Astrocyte of the spinal cord (primary cell): ENCODE measurements at regions not wholly inside any gene's neighbourhood (a gene's known extent, or its start where the extent isn't known, plus 50 kb on each side); places are given as distances from the start of the nearest gene placed in this dataset.
"Not testable (repeated sequence)": the region's sequence is repeated elsewhere in the genome, so short reads cannot be mapped to it uniquely, and the experiment has no call there.

Experiments
- DNase-seq: peaks from one replicate; pipeline ENCODE4 v3.0.0; 2011; ENCODE audit warnings: low read depth, low spot score
- H3K4me3 ChIP-seq: 2 replicates; pipeline ENCODE4 v1.5.1; 2011; ENCODE audit warnings: low read depth, mild to moderate bottlenecking, low read length, moderate library complexity
- in situ Hi-C: cut with HindIII; loops from 2 replicates; pipeline ENCODE4 v1.10.0; 2017; ENCODE audit warnings: low sequenced_read_pairs
- TF ChIP-seq, protein P1 (sequence below): IDR thresholded peaks from 2 replicates; pipeline ENCODE4 v1.5.1; 2012; ENCODE audit warnings: low read depth, mild to moderate bottlenecking, low read length, inconsistent platforms

DNA sequence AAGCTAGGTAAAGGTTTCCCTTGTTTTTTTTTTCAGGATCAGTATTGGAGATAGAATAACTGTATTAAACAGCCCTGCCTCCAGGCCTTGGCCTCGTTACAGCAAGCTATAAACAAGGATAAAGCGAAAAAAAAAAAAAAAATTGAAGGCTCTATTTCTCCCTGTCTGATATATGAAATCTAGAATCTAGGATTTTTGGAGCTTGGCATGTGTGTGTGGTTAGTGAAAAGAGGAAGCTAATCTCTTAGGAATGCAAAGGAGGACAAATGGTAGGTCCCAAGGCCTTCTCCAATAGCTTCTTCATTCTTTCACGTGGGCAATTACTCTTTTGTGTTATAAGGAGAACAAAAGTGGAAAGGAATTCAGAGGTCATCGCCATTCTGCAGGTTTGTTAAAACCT lies 470.3 kb downstream of the TMEM114 start:
- no peak for DNase-seq
- no peak overlapping the region for H3K4me3 ChIP-seq
- TF ChIP-seq, protein P1, sequence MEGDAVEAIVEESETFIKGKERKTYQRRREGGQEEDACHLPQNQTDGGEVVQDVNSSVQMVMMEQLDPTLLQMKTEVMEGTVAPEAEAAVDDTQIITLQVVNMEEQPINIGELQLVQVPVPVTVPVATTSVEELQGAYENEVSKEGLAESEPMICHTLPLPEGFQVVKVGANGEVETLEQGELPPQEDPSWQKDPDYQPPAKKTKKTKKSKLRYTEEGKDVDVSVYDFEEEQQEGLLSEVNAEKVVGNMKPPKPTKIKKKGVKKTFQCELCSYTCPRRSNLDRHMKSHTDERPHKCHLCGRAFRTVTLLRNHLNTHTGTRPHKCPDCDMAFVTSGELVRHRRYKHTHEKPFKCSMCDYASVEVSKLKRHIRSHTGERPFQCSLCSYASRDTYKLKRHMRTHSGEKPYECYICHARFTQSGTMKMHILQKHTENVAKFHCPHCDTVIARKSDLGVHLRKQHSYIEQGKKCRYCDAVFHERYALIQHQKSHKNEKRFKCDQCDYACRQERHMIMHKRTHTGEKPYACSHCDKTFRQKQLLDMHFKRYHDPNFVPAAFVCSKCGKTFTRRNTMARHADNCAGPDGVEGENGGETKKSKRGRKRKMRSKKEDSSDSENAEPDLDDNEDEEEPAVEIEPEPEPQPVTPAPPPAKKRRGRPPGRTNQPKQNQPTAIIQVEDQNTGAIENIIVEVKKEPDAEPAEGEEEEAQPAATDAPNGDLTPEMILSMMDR = no peak
- in situ Hi-C loops = no loop called here

DNA sequence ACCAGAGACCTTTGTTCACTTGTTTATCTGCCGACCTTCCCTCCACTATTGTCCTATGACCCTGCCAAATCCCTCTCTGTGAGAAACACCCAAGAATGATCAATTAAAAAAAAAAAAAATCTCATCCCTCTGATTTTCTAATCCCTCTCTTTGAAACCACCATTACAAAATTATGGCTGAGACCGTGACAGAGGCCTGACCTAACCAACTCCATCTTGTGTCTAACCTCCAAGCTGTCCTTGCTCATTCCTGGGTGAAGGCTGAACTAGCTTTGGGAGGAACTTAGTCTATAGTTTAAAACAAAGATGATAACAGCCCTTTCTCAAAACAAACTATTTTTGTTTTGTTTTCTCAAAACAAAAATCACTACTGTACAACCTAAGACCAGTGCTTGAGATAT lies 474.5 kb downstream of the TMEM114 start:
- in situ Hi-C loops = no loop called here
- TF ChIP-seq, protein P1 = no peak
- H3K4me3 ChIP-seq = no peak overlapping the region
- no peak for DNase-seq

DNA sequence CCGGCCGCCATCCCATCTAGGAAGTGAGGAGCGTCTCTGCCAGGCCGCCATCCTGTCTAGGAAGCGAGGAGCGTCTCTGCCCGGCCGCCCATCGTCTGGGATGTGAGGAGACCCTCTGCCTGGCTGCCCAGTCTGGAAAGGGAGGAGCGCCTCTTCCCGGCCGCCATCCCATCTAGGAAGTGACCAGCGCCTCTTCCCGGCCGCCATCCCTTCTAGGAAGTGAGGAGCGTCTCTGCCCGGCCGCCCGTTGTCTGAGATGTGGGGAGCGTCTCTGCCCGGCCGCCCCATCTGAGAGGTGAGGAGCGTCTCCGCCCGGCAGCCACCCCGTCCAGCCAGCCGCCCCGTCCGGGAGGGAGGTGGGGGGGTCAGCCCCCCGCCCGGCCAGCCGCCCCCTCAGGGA lies 475.4 kb downstream of the TMEM114 start:
- in situ Hi-C loops, H3K4me3 ChIP-seq, DNase-seq: not testable (repeated sequence)

DNA sequence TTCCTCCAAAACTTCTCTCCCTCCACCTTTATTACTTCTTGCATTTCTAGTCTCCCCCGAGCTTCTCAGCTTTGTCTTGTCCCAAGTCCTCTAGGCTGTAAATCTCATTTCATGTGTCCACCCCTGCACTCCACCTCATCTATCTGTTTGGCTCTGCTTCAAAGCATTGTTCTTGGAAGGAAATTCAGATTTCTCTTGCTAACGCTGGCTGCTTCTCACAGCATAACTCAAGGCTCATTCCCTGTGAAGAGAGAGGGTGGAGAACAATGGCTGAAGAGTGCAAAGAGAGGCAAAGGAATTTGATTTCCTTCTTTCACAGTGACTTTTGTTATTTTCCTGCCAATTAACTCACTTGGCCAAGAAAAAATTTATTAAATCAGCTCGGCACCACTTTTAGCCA lies 476.5 kb downstream of the TMEM114 start:
- H3K4me3 ChIP-seq = no peak overlapping the region
- in situ Hi-C loops = no loop called here
- no peak for DNase-seq
- TF ChIP-seq, protein P1 = no peak

DNA sequence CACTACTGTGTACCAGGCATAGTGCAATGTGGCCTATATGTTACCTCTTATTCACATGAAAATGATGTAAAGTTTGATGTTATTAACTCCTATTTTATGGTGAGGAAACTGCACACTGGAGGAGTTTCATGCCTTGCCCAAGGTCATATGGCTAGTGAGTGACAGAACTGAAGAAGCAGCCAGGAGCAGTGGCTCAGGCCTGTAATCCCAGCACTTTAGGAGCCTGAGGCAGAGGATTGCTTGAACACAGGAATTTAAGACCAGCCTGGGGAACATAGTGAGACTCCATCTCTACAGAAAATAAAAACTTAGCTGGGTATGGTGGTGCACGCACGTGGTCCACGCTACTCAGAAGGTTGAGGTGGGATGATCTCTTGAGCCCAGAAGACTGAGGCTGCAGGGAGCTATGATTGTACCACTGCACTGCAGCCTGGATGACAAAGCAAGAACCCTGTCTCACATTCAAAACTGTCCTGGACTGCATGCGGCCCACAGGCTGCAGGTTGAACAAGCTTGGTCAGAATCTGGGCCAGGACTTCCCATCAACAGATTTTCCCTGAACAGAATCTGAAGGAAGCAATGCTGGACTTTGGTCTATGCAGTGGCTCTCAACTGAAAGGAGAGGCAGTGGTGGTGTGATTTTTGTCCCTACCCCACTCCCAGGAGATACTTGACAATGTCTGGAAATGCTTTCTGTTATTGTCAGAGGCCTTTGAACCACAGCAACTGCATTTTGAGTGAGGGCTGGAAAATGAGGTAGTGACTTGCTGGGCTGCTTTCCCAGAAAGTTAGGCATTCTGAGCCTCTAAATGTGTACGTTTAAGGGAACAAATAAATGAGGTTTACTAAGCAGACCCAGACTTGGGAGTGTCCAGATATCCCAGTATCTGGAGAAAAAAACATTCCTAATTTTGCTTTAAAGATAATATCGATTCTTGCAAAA lies 479.5 kb downstream of the TMEM114 start:
- DNase-seq = no peak
- no peak overlapping the region for H3K4me3 ChIP-seq
- in situ Hi-C loops = no loop called here
- TF ChIP-seq, protein P1 = no peak

DNA sequence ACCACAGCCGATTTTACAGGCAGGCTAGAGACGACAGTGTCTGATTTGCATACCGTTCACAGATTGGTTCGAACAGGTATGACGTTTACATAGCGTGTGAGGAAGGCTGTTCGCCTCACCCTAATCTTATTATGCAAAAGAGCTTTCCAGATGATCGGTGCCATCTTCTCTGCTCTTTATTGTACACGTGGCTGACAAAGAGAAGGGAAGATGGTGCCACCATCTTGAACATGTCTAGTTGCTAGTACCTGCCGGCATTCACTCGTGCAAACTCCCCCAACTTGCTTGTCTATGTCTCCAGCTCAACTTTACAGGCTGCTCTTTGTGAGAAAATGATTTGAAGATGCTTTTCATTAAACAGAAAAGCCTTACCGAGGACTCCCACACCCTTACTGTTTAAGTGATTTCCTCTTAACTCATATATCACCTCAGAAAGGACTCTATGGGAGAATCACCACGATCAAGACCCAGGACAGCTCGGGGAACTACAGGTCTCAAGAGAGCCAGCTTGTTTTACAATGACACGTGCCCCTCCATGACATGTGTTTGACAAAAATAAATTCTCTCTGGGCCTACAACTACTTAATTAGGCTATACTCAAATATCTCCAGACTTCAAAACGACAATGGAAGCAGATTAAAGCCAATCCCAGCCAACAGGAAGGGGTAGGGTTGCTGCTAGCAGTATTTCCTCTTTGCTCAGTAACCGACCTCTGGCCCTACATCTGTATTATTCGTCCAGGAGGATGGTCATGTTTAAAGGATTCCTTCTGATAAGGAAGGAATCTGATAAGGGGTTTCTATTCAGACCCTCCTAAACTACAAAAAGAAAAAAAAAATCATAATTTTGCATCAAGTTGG lies 480.6 kb downstream of the TMEM114 start:
- H3K4me3 ChIP-seq = no peak overlapping the region
- TF ChIP-seq, protein P1 = no peak
- no peak for DNase-seq
- in situ Hi-C loops = no loop called here

DNA sequence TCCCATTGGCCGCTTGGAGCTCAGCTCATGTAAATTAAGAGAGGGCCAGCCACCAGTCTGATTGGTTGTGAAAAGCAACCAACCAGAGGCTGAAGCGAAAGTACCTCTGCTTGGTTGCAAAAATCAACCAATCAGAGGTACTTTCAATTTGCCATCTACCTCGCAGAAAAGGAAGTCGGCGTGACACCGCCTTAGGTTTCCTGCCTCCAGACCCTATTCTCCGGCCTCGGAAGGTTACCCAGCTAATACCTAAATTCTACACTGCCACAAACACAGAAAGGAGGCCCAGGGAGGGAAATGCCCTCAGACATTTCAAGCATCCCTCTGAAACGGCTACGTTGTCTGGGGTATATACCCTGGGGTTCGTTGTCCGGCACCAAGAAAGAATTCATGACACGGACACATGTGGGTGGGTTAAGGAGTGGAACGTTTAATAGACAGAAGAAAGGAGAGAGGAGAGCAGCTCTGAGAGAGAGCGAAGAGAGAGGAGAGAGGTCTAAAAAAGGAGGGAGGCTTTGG lies 481.3 kb downstream of the TMEM114 start:
- in situ Hi-C loops = no loop called here
- H3K4me3 ChIP-seq = no peak overlapping the region
- TF ChIP-seq, protein P1 = no peak
- no peak for DNase-seq
